ENCODE measurements at regions not wholly inside any gene's neighbourhood (a gene's known extent, or its start where the extent isn't known, plus 50 kb on each side); places are given as distances from the start of the nearest gene placed in this dataset.

DNA sequence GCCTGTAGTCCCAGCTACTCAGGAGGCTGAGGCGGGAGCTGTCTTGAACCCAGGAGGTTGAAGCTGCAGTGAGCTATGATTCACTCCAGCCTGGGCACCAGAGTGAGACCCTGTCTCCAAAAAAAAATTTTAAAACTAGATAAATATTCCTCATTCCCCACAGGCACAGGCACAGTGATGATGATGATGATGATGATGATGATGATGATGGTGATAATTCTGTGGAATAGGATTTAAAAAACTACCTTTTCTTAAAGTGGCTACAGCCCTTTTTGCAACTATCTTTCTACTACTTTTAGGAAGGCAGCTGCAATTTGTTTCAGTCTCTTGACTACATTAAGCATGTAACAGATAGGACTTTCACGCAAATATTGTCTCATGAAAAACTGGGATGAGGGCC, 76.6 kb upstream of the SCAF8 start:
- 89 to 100% (median 98%) methylated on average over 2 of the region's 2 CpGs for WGBS, 5 donors
- no peak for DNase-seq
- H3K27me3 ChIP-seq (replicated peaks in 1 of 7): no peaks in the 10 kb centered on the region
- no peak overlapping the region for H3K27ac ChIP-seq
- no peak overlapping the region for H3K4me3 ChIP-seq
- no peaks in the 10 kb centered on the region for H3K36me3 ChIP-seq
- intact Hi-C loops (cut with DNase I; ENCODE audit: low total_unique reads): no loop called here
- no peaks in the 10 kb centered on the region for H3K9me3 ChIP-seq
- H3K4me1 ChIP-seq: peaks cover 0 to 14% (median 5%) of the 10 kb centered on the region in 6 donors
- TF ChIP-seq POLR2AphosphoS5 (IDR thresholded peaks at IDR 0.05) (no peak), POLR2A (IDR thresholded peaks at IDR 0.05) (no peak)
- TF ChIP-seq, protein P1, sequence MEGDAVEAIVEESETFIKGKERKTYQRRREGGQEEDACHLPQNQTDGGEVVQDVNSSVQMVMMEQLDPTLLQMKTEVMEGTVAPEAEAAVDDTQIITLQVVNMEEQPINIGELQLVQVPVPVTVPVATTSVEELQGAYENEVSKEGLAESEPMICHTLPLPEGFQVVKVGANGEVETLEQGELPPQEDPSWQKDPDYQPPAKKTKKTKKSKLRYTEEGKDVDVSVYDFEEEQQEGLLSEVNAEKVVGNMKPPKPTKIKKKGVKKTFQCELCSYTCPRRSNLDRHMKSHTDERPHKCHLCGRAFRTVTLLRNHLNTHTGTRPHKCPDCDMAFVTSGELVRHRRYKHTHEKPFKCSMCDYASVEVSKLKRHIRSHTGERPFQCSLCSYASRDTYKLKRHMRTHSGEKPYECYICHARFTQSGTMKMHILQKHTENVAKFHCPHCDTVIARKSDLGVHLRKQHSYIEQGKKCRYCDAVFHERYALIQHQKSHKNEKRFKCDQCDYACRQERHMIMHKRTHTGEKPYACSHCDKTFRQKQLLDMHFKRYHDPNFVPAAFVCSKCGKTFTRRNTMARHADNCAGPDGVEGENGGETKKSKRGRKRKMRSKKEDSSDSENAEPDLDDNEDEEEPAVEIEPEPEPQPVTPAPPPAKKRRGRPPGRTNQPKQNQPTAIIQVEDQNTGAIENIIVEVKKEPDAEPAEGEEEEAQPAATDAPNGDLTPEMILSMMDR (IDR thresholded peaks at IDR 0.05 in 8 of 11, conservative IDR thresholded peaks at IDR 0.05 in 3 of 11): no peak

DNA sequence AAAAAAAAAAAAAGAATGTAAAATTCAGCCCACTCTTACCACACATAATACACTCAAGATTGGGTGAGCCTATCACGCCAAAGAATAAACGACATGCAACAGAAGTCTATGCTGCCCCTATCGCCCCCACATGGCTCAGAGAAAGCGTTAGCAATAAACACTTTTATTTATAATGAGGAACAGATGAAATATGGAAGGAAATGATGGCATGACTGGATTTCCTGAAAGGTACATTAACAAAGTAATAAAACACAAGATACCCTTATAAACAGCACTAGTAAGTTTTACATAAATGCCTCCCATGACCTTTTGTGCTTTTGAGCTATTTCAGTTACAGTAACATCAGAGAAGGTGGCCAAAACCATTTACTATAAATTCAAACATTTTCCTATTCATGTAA, 71.4 kb upstream of the SCAF8 start:
- intact Hi-C loops (cut with DNase I; ENCODE audit: low total_unique reads): no loop called here
- WGBS, 5 donors: 14 to 27% (median 19%) methylated on average over 4 of the region's 4 CpGs
- no peak for DNase-seq
- H3K27me3 ChIP-seq (replicated peaks in 1 of 7): no peaks in the 10 kb centered on the region
- H3K9me3 ChIP-seq: no peaks in the 10 kb centered on the region
- H3K4me1 ChIP-seq: peaks cover 0 to 12% (median 2%) of the 10 kb centered on the region in 6 donors
- no peaks in the 10 kb centered on the region for H3K36me3 ChIP-seq
- no peak overlapping the region for H3K4me3 ChIP-seq
- no peak for TF ChIP-seq POLR2AphosphoS5 (IDR thresholded peaks at IDR 0.05)
- H3K27ac ChIP-seq: no peak overlapping the region

DNA sequence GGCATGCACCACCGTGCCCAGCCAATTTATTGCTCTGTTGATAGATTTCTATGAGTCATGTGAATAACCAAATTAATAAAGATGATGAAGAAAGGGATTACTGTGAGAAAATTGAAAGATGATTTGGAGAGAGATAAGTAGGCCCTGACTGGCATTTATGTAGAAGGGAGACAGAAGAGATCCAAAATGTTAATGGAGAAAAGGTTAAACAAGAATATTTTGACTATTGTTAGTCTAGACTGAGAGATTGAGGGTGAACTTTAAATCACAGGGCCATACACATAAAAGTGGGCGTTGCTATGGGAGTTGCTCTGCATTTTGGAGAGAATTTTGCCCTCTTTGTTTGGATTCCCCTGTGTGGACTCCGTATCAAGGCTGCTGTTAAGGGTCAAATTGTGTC, 68.9 kb upstream of the SCAF8 start:
- H3K27me3 ChIP-seq (replicated peaks in 1 of 7): no peaks in the 10 kb centered on the region
- no peaks in the 10 kb centered on the region for H3K9me3 ChIP-seq
- TF ChIP-seq POLR2AphosphoS5 (IDR thresholded peaks at IDR 0.05) (no peak), POLR2A (IDR thresholded peaks at IDR 0.05) (no peak)
- TF ChIP-seq, protein P1 (IDR thresholded peaks at IDR 0.05 in 8 of 11, conservative IDR thresholded peaks at IDR 0.05 in 3 of 11): no peak
- H3K4me1 ChIP-seq: peaks cover 0 to 12% (median 2%) of the 10 kb centered on the region in 6 donors
- H3K4me3 ChIP-seq: no peak overlapping the region
- no peak for DNase-seq
- H3K36me3 ChIP-seq: no peaks in the 10 kb centered on the region
- WGBS, 5 donors: 76 to 97% (median 86%) methylated on average over 3 of the region's 3 CpGs
- intact Hi-C loops (cut with DNase I; ENCODE audit: low total_unique reads): no loop called here
- H3K27ac ChIP-seq: no peak overlapping the region

DNA sequence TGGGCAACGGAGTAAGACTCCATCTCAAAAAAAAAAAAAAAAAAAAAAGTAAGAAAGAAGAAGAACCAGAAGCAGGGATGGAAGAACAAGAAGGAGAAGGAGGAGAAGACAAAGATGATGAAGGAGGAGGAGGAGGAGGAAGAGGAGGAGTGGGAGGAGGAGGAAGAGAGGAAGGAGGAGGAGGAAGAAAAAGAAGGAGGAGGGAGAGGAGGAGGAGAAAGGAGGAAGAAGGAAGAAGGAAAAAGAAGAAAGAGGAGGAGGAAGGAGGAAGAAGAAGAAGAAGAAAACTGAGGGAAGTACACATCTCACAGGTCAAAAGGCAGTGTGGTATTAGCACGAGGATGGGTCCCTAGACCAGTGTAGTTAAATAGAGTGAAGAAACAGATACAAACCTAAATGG, 65.1 kb upstream of the SCAF8 start:
- intact Hi-C loops (cut with DNase I; ENCODE audit: low total_unique reads): no loop called here
- H3K27me3 ChIP-seq (replicated peaks in 1 of 7): no peaks in the 10 kb centered on the region
- no peak overlapping the region for H3K4me3 ChIP-seq
- no peaks in the 10 kb centered on the region for H3K36me3 ChIP-seq
- TF ChIP-seq POLR2AphosphoS5 (IDR thresholded peaks at IDR 0.05) (no peak), POLR2A (IDR thresholded peaks at IDR 0.05) (no peak)
- TF ChIP-seq, protein P1 (IDR thresholded peaks at IDR 0.05 in 8 of 11, conservative IDR thresholded peaks at IDR 0.05 in 3 of 11): no peak
- no peak overlapping the region for H3K27ac ChIP-seq
- H3K9me3 ChIP-seq: no peaks in the 10 kb centered on the region
- no peak for DNase-seq
- WGBS, 5 donors: 84 to 100% (median 85%) methylated on average over 2 of the region's 2 CpGs
- no peaks in the 10 kb centered on the region for H3K4me1 ChIP-seq

DNA sequence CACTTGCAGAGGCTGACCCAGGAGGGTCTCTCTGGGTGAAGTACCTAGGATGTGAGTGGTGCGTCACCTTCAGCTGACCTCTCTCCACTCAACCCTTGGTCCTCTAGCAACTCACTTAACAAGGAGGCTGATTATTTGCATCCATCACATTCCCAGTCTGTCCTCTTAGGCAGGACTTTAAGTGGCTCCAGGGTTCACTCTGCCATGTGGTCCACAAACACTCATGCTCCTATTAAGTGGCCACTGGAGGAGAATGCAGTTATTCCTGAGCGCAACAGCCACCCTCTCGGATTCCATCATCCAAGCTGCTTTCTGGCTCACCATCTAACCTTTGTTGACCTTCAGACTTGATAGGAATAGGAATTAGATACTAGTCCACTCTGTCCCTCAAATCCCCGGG, 61.1 kb upstream of the SCAF8 start:
- no peaks in the 10 kb centered on the region for H3K36me3 ChIP-seq
- WGBS, 5 donors: 92 to 98% (median 97%) methylated on average over 4 of the region's 4 CpGs
- no peaks in the 10 kb centered on the region for H3K27me3 ChIP-seq (replicated peaks in 1 of 7)
- no peaks in the 10 kb centered on the region for H3K9me3 ChIP-seq
- H3K27ac ChIP-seq: no peak overlapping the region
- intact Hi-C loops (cut with DNase I; ENCODE audit: low total_unique reads): loop anchor here (10.0 kb wide), 1 partner anchor 503 kb away; no protein-coding TSS in a partner anchor
- DNase-seq: no peak
- H3K4me3 ChIP-seq: no peak overlapping the region
- TF ChIP-seq POLR2A (IDR thresholded peaks at IDR 0.05): no peak
- no peak for TF ChIP-seq POLR2AphosphoS5 (IDR thresholded peaks at IDR 0.05)
- TF ChIP-seq, protein P1 (IDR thresholded peaks at IDR 0.05 in 8 of 11, conservative IDR thresholded peaks at IDR 0.05 in 3 of 11): no peak
- H3K4me1 ChIP-seq: peaks cover 0 to 7% (median 0%) of the 10 kb centered on the region in 6 donors
